MM.1S (cell line): ENCODE measurements at regions not wholly inside any gene's neighbourhood (a gene's known extent, or its start where the extent isn't known, plus 50 kb on each side); places are given as distances from the start of the nearest gene placed in this dataset.

Source experiments
- DNase-seq: peaks from one replicate; pipeline ENCODE4 v3.0.0-alpha.2; 2015
- H2AFZ ChIP-seq: fragments of 300-600 bp; sonication (generic); 2 replicates; pipeline ENCODE4 v1.6.0; 2016; ENCODE audit warnings: antibody characterized with exemption, low read length
- H3F3A ChIP-seq: fragments of 300-600 bp; sonication (generic); 2 replicates; pipeline ENCODE4 v1.6.1; 2016; ENCODE audit warnings: mild to moderate bottlenecking, antibody characterized with exemption, low read length, moderate library complexity, mixed read lengths; ENCODE audit not compliant: insufficient read depth
- H3K27ac ChIP-seq: fragments of 300-600 bp; sonication (generic); 2 replicates; pipeline ENCODE4 v1.5.1; 2016; ENCODE audit warnings: mild to moderate bottlenecking, low read length
- H3K27me3 ChIP-seq: fragments of 300-600 bp; sonication (generic); replicated peaks from 2 replicates; pipeline ENCODE4 v1.6.0; 2016; ENCODE audit warnings: low read length; ENCODE audit not compliant: insufficient read depth
- H3K36me3 ChIP-seq: fragments of 300-600 bp; sonication (generic); replicated peaks from 2 replicates; pipeline ENCODE4 v1.6.1; 2016; ENCODE audit warnings: mild to moderate bottlenecking, low read length, mixed read lengths; ENCODE audit not compliant: insufficient read depth
- H3K4me1 ChIP-seq: fragments of 300-600 bp; sonication (generic); 2 replicates; pipeline ENCODE4 v1.6.1; 2016; ENCODE audit warnings: low read length, mixed read lengths
- H3K4me2 ChIP-seq: fragments of 300-600 bp; sonication (generic); 2 replicates; pipeline ENCODE4 v1.6.0; 2016; ENCODE audit warnings: low read depth, low read length
- H3K4me3 ChIP-seq: fragments of 300-600 bp; sonication (generic); 2 replicates; pipeline ENCODE4 v1.5.1; 2016; ENCODE audit warnings: low read length, mixed read lengths
- H3K79me2 ChIP-seq: fragments of 300-600 bp; sonication (generic); 2 replicates; pipeline ENCODE4 v1.6.1; 2016; ENCODE audit warnings: mixed run types, low read length, mixed read lengths
- H3K9ac ChIP-seq: fragments of 300-600 bp; sonication (generic); 2 replicates; pipeline ENCODE4 v1.6.1; 2016; ENCODE audit warnings: low read length, mixed read lengths
- H3K9me2 ChIP-seq: fragments of 300-600 bp; sonication (generic); replicated peaks from 2 replicates; pipeline ENCODE4 v1.6.1; 2016; ENCODE audit warnings: mild to moderate bottlenecking, low read length, mixed read lengths; ENCODE audit not compliant: insufficient read depth
- H3K9me3 ChIP-seq: fragments of 300-600 bp; sonication (generic); replicated peaks from 2 replicates; pipeline ENCODE4 v1.6.1; 2016; ENCODE audit warnings: mild to moderate bottlenecking, low read length, mixed read lengths; ENCODE audit not compliant: insufficient read depth
- H4K20me1 ChIP-seq: fragments of 300-600 bp; sonication (generic); 2 replicates; pipeline ENCODE4 v1.6.1; 2016; ENCODE audit warnings: mild to moderate bottlenecking, low read length, moderate library complexity, mixed read lengths; ENCODE audit not compliant: insufficient read depth
- EZH2 ChIP-seq: fragments of 300-600 bp; sonication (generic); optimal IDR thresholded peaks from 2 replicates; pipeline ENCODE3; 2017; ENCODE audit warnings: low read depth, mild to moderate bottlenecking, antibody characterized with exemption, low read length, mixed read lengths
- EZH2phosphoT487 ChIP-seq: fragments of 300-600 bp; sonication (generic); IDR thresholded peaks from 2 replicates; pipeline ENCODE4 v1.6.1; 2018; ENCODE audit warnings: antibody characterized with exemption, low read length
- TF ChIP-seq, protein P1 (sequence below): fragments of 300-600 bp; sonication (generic); IDR thresholded peaks from 2 replicates; pipeline ENCODE4 v1.5.1; 2016; ENCODE audit warnings: antibody characterized with exemption, low read length, mixed read lengths

DNA sequence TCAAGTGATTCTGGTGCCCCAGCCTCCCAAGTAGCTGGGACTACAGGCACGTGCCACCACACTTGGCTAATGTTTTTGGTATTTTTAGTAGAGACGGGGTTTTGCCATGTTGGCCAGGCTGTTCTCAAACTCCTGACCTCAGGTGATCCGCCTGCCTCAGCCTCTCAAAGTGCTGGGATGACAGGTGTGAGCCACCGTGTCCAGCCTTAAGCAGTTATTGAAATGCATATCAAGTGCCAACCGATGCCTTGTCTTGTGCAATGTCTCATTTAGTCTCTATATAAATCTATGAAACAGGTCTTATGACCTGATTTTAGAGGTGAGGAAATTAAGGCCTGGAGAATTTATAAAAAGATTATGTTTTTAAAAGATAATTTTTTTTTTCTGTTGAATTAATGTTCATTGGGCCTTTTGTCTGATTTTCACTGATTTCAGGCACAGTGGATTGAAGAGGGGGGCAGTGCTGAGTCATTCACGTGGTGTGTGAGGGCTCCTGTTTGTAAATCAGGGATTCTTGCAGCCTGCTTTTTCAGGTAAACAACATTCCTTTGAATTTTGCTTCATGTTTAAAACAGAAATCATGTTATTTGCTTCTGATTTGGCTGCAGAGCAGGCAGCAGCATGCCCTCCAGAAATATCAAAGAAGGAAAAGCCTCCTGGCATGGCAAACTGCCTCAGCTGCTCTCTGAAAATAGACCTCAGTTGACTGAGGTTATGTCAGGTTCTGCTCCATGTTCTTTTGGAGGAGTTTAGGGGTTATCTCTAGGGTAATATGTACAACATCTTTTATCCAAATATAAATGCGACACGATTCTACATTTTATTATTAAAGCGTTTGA, 407.0 kb upstream of the RGMA start:
- H2AFZ ChIP-seq, result no peak overlapping the region

DNA sequence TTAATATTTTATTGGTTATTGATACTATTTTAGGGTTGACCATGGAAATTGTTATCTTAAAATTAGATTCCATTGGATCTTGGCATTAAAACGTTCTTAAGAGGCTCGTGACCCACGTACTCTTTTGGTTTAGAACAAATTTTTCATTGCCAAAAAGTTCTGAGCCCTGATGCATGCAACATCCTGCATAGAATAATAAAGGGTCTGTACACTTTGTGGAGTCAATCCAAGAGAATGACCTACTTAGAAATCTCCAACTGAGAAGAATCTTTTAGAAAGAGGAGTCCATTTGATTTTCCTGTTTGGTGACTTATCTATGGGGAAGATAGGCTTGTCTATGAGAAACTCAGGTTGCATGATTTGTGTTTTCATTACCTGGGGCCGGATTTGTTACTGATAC, 404.2 kb upstream of the RGMA start:
- H3K27me3 ChIP-seq, result no peaks in the 10 kb centered on the region
- no peak for TF ChIP-seq EZH2phosphoT487

More for the DNA sequence above, 407.0 kb upstream of the RGMA start:
- TF ChIP-seq, protein P1, sequence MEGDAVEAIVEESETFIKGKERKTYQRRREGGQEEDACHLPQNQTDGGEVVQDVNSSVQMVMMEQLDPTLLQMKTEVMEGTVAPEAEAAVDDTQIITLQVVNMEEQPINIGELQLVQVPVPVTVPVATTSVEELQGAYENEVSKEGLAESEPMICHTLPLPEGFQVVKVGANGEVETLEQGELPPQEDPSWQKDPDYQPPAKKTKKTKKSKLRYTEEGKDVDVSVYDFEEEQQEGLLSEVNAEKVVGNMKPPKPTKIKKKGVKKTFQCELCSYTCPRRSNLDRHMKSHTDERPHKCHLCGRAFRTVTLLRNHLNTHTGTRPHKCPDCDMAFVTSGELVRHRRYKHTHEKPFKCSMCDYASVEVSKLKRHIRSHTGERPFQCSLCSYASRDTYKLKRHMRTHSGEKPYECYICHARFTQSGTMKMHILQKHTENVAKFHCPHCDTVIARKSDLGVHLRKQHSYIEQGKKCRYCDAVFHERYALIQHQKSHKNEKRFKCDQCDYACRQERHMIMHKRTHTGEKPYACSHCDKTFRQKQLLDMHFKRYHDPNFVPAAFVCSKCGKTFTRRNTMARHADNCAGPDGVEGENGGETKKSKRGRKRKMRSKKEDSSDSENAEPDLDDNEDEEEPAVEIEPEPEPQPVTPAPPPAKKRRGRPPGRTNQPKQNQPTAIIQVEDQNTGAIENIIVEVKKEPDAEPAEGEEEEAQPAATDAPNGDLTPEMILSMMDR, result no peak
- TF ChIP-seq EZH2phosphoT487, result no peak
- TF ChIP-seq EZH2, result no peak
- no peaks in the 10 kb centered on the region for H3K9me2 ChIP-seq
- H3K36me3 ChIP-seq, result no peaks in the 10 kb centered on the region
- no peak overlapping the region for H3K27ac ChIP-seq
- no peak overlapping the region for H3K9ac ChIP-seq
- no peaks in the 10 kb centered on the region for H3K4me1 ChIP-seq
- no peaks in the 10 kb centered on the region for H3F3A ChIP-seq
- DNase-seq, result no peak
- no peaks in the 10 kb centered on the region for H3K27me3 ChIP-seq
- no peak overlapping the region for H3K4me2 ChIP-seq
- H3K9me3 ChIP-seq, result no peaks in the 10 kb centered on the region
- H3K4me3 ChIP-seq, result no peak overlapping the region
- no peaks in the 10 kb centered on the region for H3K79me2 ChIP-seq
- H4K20me1 ChIP-seq, result no peaks in the 10 kb centered on the region

DNA sequence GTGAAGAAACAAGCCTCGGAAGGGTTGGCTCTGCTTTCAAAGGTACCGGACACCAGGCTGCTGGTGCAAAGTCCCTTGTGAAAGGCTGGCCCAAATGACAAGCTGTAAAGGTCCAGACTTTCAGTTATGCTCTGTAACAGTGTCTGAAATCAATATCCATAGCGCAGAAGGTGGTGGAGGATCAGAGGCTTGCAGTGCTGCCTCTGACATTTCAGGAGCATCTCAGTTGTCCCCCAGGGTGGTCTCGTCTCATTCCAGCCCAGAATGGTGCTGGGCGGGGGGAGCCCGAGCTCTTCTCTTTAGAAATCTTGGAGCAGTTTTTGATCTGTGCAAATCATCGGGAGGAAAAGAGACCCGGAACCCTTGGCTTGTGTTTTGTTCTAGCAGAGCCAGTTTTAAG, 402.3 kb upstream of the RGMA start:
- no peak for DNase-seq
- H3K4me1 ChIP-seq, result no peaks in the 10 kb centered on the region
- H3K9me2 ChIP-seq, result no peaks in the 10 kb centered on the region
- no peak overlapping the region for H3K4me3 ChIP-seq
- TF ChIP-seq, protein P1, result no peak
- TF ChIP-seq EZH2, result no peak
- no peak for TF ChIP-seq EZH2phosphoT487
- no peaks in the 10 kb centered on the region for H3K27me3 ChIP-seq
- H3K36me3 ChIP-seq, result no peaks in the 10 kb centered on the region
- H3K9ac ChIP-seq, result no peak overlapping the region
- no peaks in the 10 kb centered on the region for H3K9me3 ChIP-seq
- no peaks in the 10 kb centered on the region for H4K20me1 ChIP-seq
- H2AFZ ChIP-seq, result no peak overlapping the region
- no peak overlapping the region for H3K4me2 ChIP-seq
- H3F3A ChIP-seq, result no peaks in the 10 kb centered on the region
- H3K27ac ChIP-seq, result no peak overlapping the region
- no peaks in the 10 kb centered on the region for H3K79me2 ChIP-seq

More for the DNA sequence above, 404.2 kb upstream of the RGMA start:
- no peaks in the 10 kb centered on the region for H3F3A ChIP-seq
- H3K36me3 ChIP-seq, result no peaks in the 10 kb centered on the region
- H3K27ac ChIP-seq, result no peak overlapping the region
- H3K9me2 ChIP-seq, result no peaks in the 10 kb centered on the region
- H3K9me3 ChIP-seq, result no peaks in the 10 kb centered on the region
- no peaks in the 10 kb centered on the region for H3K4me1 ChIP-seq
- H3K9ac ChIP-seq, result no peak overlapping the region
- H3K79me2 ChIP-seq, result no peaks in the 10 kb centered on the region
- H3K4me2 ChIP-seq, result no peak overlapping the region
- DNase-seq, result no peak
- H3K4me3 ChIP-seq, result no peak overlapping the region
- H4K20me1 ChIP-seq, result no peaks in the 10 kb centered on the region
- no peak overlapping the region for H2AFZ ChIP-seq

DNA sequence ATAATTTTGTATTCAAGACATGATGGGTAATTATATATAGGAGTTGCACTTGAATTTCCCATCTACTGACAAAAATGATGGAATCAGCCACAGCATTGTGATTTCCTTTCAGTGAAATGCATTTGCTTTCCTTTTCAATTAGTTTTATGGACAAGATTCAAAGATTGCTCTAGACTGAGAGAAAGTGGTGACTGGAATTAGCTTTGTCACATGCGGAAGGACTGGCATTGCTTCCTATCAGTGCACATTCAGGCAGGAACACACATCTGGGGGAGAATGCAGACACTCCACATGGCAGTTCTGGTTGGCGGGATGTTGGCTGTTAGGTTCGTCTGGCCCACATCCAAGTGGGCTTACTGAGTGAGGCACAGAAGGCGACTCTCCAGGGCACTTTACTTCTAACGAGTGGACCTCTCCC, 399.3 kb upstream of the RGMA start:
- no peaks in the 10 kb centered on the region for H3K36me3 ChIP-seq
- no peak overlapping the region for H2AFZ ChIP-seq
- no peaks in the 10 kb centered on the region for H3F3A ChIP-seq
- H3K79me2 ChIP-seq, result no peaks in the 10 kb centered on the region
- H3K4me1 ChIP-seq, result no peaks in the 10 kb centered on the region
- H4K20me1 ChIP-seq, result no peaks in the 10 kb centered on the region
- no peak overlapping the region for H3K4me3 ChIP-seq
- no peak overlapping the region for H3K27ac ChIP-seq
- DNase-seq, result no peak
- H3K9ac ChIP-seq, result no peak overlapping the region
- no peaks in the 10 kb centered on the region for H3K9me2 ChIP-seq
- no peak overlapping the region for H3K4me2 ChIP-seq
- TF ChIP-seq EZH2phosphoT487 (no peak), EZH2 (no peak)
- TF ChIP-seq, protein P1, result no peak
- H3K9me3 ChIP-seq, result no peaks in the 10 kb centered on the region
- H3K27me3 ChIP-seq, result no peaks in the 10 kb centered on the region
